ENCODE measurements at regions not wholly inside any gene's neighbourhood (a gene's known extent, or its start where the extent isn't known, plus 50 kb on each side); places are given as distances from the start of the nearest gene placed in this dataset.

GRCh38 chr1:79920960-79921669 lies 914.6 kb upstream of the ADGRL4 start:
- no peaks in the 10 kb centered on the region for H3K4me1 ChIP-seq (ENCODE audit: insufficient read depth, low read length)
- H3K4me3 ChIP-seq (replicated peaks in 1 of 3; ENCODE audit: insufficient read depth in 1 of 3, low read depth in 2 of 3, low read length in 3 of 3): no peak overlapping the region
- in situ Hi-C loops (cut with HindIII; ENCODE audit: extremely low pct_ligation_motif_present, low pct_unique_long_range_greater_than_20kb): no loop called here
- no peak overlapping the region for H3K27ac ChIP-seq (ENCODE audit: extremely low read length, insufficient read depth, low read length)
- H3K27me3 ChIP-seq (ENCODE audit: control insufficient read depth in 1 of 2, insufficient read depth in 2 of 2, low read length in 2 of 2): no peaks in the 10 kb centered on the region
- intact Hi-C loops (cut with micrococcal nuclease; ENCODE audit: unreplicated experiment): no loop called here
- H3K9ac ChIP-seq (ENCODE audit: insufficient read depth, low read depth, low read length): no peak overlapping the region
- no peaks in the 10 kb centered on the region for H4K20me1 ChIP-seq (ENCODE audit: insufficient read depth, low read length)
- H3K9me3 ChIP-seq (ENCODE audit: low read length): peaks cover 85% of the 10 kb centered on the region
- no peaks in the 10 kb centered on the region for H3K36me3 ChIP-seq (replicated peaks in 1 of 2; ENCODE audit: control insufficient read depth in 1 of 2, insufficient read depth in 2 of 2, low read length in 2 of 2)
- ChIA-PET CTCF (ENCODE audit: low intra/inter-chr PET ratio, low total read pairs) (no interaction called here), POLR2A (no interaction called here)
- H3K4me2 ChIP-seq (ENCODE audit: low read depth, low read length): no peak overlapping the region
- BruUV-seq (replicated peaks): no TSS peak
- WGBS (ENCODE audit: low lambda C conversion rate): 0% methylated on average over 1 of the region's 1 CpG
- no peaks in the 10 kb centered on the region for H3K79me2 ChIP-seq (ENCODE audit: insufficient read depth, low read length)
- FAIRE-seq (no peak), ATAC-seq (no peak), DNase-seq (ENCODE audit: low spot score) (no peak)
- H2AFZ ChIP-seq (ENCODE audit: low read length): no peak overlapping the region
- TF ChIP-seq ATF5 (CRISPR knock-in tag; IDR thresholded peaks at IDR 0.05; ENCODE audit: low read depth) (no peak), PRDM15 (CRISPR knock-in tag; IDR thresholded peaks at IDR 0.05) (no peak), RCOR2 (CRISPR knock-in tag; IDR thresholded peaks at IDR 0.05) (no peak), MTA1 (CRISPR knock-in tag; IDR thresholded peaks at IDR 0.05; ENCODE audit: borderline replicate concordance) (no peak), ZNF3 (CRISPR knock-in tag; IDR thresholded peaks at IDR 0.05) (no peak), SRY (CRISPR knock-in tag; IDR thresholded peaks at IDR 0.05) (no peak), ZNF589 (CRISPR knock-in tag; conservative IDR thresholded peaks at IDR 0.05) (no peak), SIN3A (IDR thresholded peaks at IDR 0.05; ENCODE audit: borderline replicate concordance, low read depth, low read length) (no peak), ZNF136 (CRISPR knock-in tag; IDR thresholded peaks at IDR 0.05; ENCODE audit: low read depth) (no peak), TEAD3 (CRISPR knock-in tag; optimal IDR thresholded peaks at IDR 0.05; ENCODE audit: borderline replicate concordance) (no peak), ZNF317 (CRISPR knock-in tag; IDR thresholded peaks at IDR 0.05) (no peak), HNF4G (IDR thresholded peaks at IDR 0.05; ENCODE audit: borderline replicate concordance, low read depth, low read length) (no peak), HNF4G (CRISPR knock-in tag; IDR thresholded peaks at IDR 0.05; ENCODE audit: borderline replicate concordance, low read depth) (no peak), NFE2L2 (IDR thresholded peaks at IDR 0.05; ENCODE audit: low read length) (no peak), TIGD3 (CRISPR knock-in tag; IDR thresholded peaks at IDR 0.05; ENCODE audit: borderline replicate concordance) (no peak), ZNF367 (CRISPR knock-in tag; IDR thresholded peaks at IDR 0.05; ENCODE audit: borderline replicate concordance) (no peak), NR2F6 (IDR thresholded peaks at IDR 0.05) (no peak), NR2F6 (CRISPR knock-in tag; IDR thresholded peaks at IDR 0.05) (no peak), ZNF121 (CRISPR knock-in tag; IDR thresholded peaks at IDR 0.05) (no peak)
- TF ChIP-seq, protein P1, sequence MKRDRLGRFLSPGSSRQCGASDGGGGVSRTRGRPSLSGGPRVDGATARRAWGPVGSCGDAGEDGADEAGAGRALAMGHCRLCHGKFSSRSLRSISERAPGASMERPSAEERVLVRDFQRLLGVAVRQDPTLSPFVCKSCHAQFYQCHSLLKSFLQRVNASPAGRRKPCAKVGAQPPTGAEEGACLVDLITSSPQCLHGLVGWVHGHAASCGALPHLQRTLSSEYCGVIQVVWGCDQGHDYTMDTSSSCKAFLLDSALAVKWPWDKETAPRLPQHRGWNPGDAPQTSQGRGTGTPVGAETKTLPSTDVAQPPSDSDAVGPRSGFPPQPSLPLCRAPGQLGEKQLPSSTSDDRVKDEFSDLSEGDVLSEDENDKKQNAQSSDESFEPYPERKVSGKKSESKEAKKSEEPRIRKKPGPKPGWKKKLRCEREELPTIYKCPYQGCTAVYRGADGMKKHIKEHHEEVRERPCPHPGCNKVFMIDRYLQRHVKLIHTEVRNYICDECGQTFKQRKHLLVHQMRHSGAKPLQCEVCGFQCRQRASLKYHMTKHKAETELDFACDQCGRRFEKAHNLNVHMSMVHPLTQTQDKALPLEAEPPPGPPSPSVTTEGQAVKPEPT (CRISPR knock-in tag; IDR thresholded peaks at IDR 0.05; ENCODE audit: low read depth): no peak

Data from HepG2 (cell line).